ENCODE measurements at regions not wholly inside any gene's neighbourhood (a gene's known extent, or its start where the extent isn't known, plus 50 kb on each side); places are given as distances from the start of the nearest gene placed in this dataset.

DNA sequence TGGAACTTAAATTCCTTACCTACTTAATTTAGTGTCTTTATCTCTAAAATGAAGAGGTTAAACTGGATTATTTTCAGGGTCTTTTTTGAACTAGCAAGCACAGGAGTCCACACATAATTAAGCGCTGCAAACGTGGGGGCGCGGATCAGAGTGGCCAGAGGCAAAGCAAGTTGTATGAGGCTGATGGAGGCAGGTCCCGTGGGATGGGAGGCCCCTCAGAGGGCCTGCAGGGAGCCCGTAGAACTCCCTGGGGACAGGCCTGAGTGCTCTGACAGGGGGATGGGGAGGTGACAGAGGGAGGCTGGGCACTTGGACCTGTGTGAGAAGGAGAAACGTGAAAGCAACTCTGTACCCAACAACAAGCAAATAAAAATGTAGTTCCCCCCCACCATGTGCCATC, 177.8 kb downstream of the ACKR3 start:
- Histone ChIP-seq H3K9ac (ENCODE audit: low read length in 2 of 2) (no peak overlapping the region), H3K27ac (ENCODE audit: low read length) (no peak overlapping the region), H3K4me3 (ENCODE audit: low read length in 2 of 2) (no peak overlapping the region), H3K4me1 (ENCODE audit: control insufficient read depth, insufficient read depth, low read length) (peaks cover 4% of the 10 kb centered on the region), H3K36me3 (ENCODE audit: control insufficient read depth in 2 of 2, insufficient read depth in 2 of 2, low read length in 2 of 2) (no peaks in the 10 kb centered on the region), H3K9me3 (ENCODE audit: control insufficient read depth in 2 of 2, low read length in 2 of 2) (no peaks in the 10 kb centered on the region), H3K27me3 (ENCODE audit: control insufficient read depth in 1 of 2, insufficient read depth in 2 of 2, low read length in 2 of 2) (no peaks in the 10 kb centered on the region)

GRCh38 chr2:236747925-236748324, 178.3 kb downstream of the ACKR3 start:
- no peaks in the 10 kb centered on the region for H3K36me3 ChIP-seq (ENCODE audit: control insufficient read depth in 2 of 2, insufficient read depth in 2 of 2, low read length in 2 of 2)
- H3K4me3 ChIP-seq (ENCODE audit: low read length in 2 of 2), result no peak overlapping the region
- no peaks in the 10 kb centered on the region for H3K27me3 ChIP-seq (ENCODE audit: control insufficient read depth in 1 of 2, insufficient read depth in 2 of 2, low read length in 2 of 2)
- H3K9ac ChIP-seq (ENCODE audit: low read length in 2 of 2), result no peak overlapping the region
- H3K4me1 ChIP-seq (ENCODE audit: control insufficient read depth, insufficient read depth, low read length), result peaks cover 4% of the 10 kb centered on the region
- H3K27ac ChIP-seq (ENCODE audit: low read length), result no peak overlapping the region
- H3K9me3 ChIP-seq (ENCODE audit: control insufficient read depth in 2 of 2, low read length in 2 of 2), result no peaks in the 10 kb centered on the region

GRCh38 chr2:236748385-236748784, 178.8 kb downstream of the ACKR3 start:
- no peaks in the 10 kb centered on the region for H3K9me3 ChIP-seq (ENCODE audit: control insufficient read depth in 2 of 2, low read length in 2 of 2)
- no peak overlapping the region for H3K27ac ChIP-seq (ENCODE audit: low read length)
- peaks cover 4% of the 10 kb centered on the region for H3K4me1 ChIP-seq (ENCODE audit: control insufficient read depth, insufficient read depth, low read length)
- H3K9ac ChIP-seq (ENCODE audit: low read length in 2 of 2), result no peak overlapping the region
- no peaks in the 10 kb centered on the region for H3K36me3 ChIP-seq (ENCODE audit: control insufficient read depth in 2 of 2, insufficient read depth in 2 of 2, low read length in 2 of 2)
- H3K4me3 ChIP-seq (ENCODE audit: low read length in 2 of 2), result no peak overlapping the region
- no peaks in the 10 kb centered on the region for H3K27me3 ChIP-seq (ENCODE audit: control insufficient read depth in 1 of 2, insufficient read depth in 2 of 2, low read length in 2 of 2)

DNA sequence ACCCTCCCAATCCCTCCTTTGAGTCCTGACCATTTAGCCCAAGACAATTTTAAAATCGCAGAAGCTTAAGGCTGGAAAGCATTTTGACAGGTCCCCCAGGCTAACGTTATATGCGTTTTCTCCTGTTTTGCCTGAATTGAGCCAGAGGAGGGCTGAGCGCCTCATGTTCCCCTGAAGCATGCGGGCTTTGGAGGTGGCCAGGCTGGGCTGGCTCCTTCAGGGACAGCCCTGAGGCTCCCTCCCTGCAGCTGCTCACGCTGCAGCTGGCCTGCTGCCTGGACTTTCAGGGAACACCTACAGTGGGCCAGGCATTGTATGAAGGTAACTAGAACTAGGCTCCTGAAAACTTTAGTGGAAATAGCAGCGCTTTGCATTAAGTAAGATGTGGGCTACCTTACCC, 179.2 kb downstream of the ACKR3 start:
- no peaks in the 10 kb centered on the region for H3K9me3 ChIP-seq (ENCODE audit: control insufficient read depth in 2 of 2, low read length in 2 of 2)
- no peaks in the 10 kb centered on the region for H3K27me3 ChIP-seq (ENCODE audit: control insufficient read depth in 1 of 2, insufficient read depth in 2 of 2, low read length in 2 of 2)
- no peak overlapping the region for H3K4me3 ChIP-seq (ENCODE audit: low read length in 2 of 2)
- no peak overlapping the region for H3K9ac ChIP-seq (ENCODE audit: low read length in 2 of 2)
- no peak overlapping the region for H3K27ac ChIP-seq (ENCODE audit: low read length)
- no peaks in the 10 kb centered on the region for H3K36me3 ChIP-seq (ENCODE audit: control insufficient read depth in 2 of 2, insufficient read depth in 2 of 2, low read length in 2 of 2)
- peaks cover 4% of the 10 kb centered on the region for H3K4me1 ChIP-seq (ENCODE audit: control insufficient read depth, insufficient read depth, low read length)

DNA sequence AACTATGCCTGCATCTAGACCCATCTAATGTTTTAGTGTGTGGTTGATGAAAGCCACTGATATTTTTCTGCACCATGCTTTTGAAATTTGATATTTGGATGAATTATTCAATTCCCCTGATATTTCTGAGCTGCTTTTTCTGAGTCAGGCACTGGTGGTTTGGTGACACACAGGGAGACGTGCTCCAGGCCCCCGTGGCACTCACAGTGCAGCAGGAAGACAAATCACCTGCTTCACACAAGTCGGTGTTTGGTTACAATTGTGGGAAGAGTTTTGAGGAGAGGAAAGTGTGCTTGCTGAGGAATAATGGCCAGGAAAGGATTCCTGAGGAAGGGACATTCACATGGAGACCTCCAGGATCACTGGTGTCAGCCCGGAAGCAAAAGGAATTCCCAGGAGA, 179.7 kb downstream of the ACKR3 start:
- H3K36me3 ChIP-seq (ENCODE audit: control insufficient read depth in 2 of 2, insufficient read depth in 2 of 2, low read length in 2 of 2), result no peaks in the 10 kb centered on the region
- H3K27ac ChIP-seq (ENCODE audit: low read length), result no peak overlapping the region
- peaks cover 4% of the 10 kb centered on the region for H3K4me1 ChIP-seq (ENCODE audit: control insufficient read depth, insufficient read depth, low read length)

DNA sequence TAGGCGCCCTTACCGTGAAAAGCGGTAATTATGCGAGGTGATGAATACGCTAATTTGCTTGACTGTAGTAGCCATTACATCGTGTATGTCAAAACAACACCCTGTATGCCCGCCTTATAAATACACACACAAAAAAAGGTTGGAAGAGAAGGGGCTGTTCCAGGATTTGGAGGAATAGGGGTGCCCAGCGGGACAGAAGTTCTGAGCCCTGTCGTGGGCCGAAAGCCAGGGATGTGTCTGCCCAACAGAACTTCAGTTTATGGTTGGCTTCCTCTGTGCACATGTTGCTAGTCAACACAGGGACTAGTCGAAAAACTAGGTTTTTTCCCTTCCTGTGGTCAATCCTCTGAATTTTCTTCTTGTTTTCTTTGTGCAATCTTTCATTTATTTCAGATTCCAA, 182.5 kb downstream of the ACKR3 start:
- H3K4me1 ChIP-seq (ENCODE audit: control insufficient read depth, insufficient read depth, low read length), result peaks cover 4% of the 10 kb centered on the region
- no peak overlapping the region for H3K27ac ChIP-seq (ENCODE audit: low read length)
- no peaks in the 10 kb centered on the region for H3K9me3 ChIP-seq (ENCODE audit: control insufficient read depth in 2 of 2, low read length in 2 of 2)
- H3K9ac ChIP-seq (ENCODE audit: low read length in 2 of 2), result no peak overlapping the region
- H3K4me3 ChIP-seq (ENCODE audit: low read length in 2 of 2), result no peak overlapping the region
- no peaks in the 10 kb centered on the region for H3K36me3 ChIP-seq (ENCODE audit: control insufficient read depth in 2 of 2, insufficient read depth in 2 of 2, low read length in 2 of 2)
- no peaks in the 10 kb centered on the region for H3K27me3 ChIP-seq (ENCODE audit: control insufficient read depth in 1 of 2, insufficient read depth in 2 of 2, low read length in 2 of 2)

More for the DNA sequence above, 179.7 kb downstream of the ACKR3 start:
- Histone ChIP-seq H3K9ac (ENCODE audit: low read length in 2 of 2) (no peak overlapping the region), H3K4me3 (ENCODE audit: low read length in 2 of 2) (no peak overlapping the region), H3K27me3 (ENCODE audit: control insufficient read depth in 1 of 2, insufficient read depth in 2 of 2, low read length in 2 of 2) (no peaks in the 10 kb centered on the region), H3K9me3 (ENCODE audit: control insufficient read depth in 2 of 2, low read length in 2 of 2) (no peaks in the 10 kb centered on the region)

- Histone ChIP-seq H3K27me3 (ENCODE audit: control insufficient read depth in 1 of 2, insufficient read depth in 2 of 2, low read length in 2 of 2) (no peaks in the 10 kb centered on the region), H3K36me3 (ENCODE audit: control insufficient read depth in 2 of 2, insufficient read depth in 2 of 2, low read length in 2 of 2) (no peaks in the 10 kb centered on the region), H3K9me3 (ENCODE audit: control insufficient read depth in 2 of 2, low read length in 2 of 2) (no peaks in the 10 kb centered on the region), H3K4me3 (ENCODE audit: low read length in 2 of 2) (no peak overlapping the region), H3K4me1 (ENCODE audit: control insufficient read depth, insufficient read depth, low read length) (peaks cover 3% of the 10 kb centered on the region), H3K9ac (ENCODE audit: low read length in 2 of 2) (no peak overlapping the region), H3K27ac (ENCODE audit: low read length) (no peak overlapping the region)
These were observed 184.1 kb downstream of the ACKR3 start for GRCh38 chr2:236753606-236754270.

- no peak overlapping the region for H3K27ac ChIP-seq (ENCODE audit: low read length)
- H3K27me3 ChIP-seq (ENCODE audit: control insufficient read depth in 1 of 2, insufficient read depth in 2 of 2, low read length in 2 of 2), result no peaks in the 10 kb centered on the region
- no peaks in the 10 kb centered on the region for H3K36me3 ChIP-seq (ENCODE audit: control insufficient read depth in 2 of 2, insufficient read depth in 2 of 2, low read length in 2 of 2)
- no peaks in the 10 kb centered on the region for H3K4me1 ChIP-seq (ENCODE audit: control insufficient read depth, insufficient read depth, low read length)
- no peaks in the 10 kb centered on the region for H3K9me3 ChIP-seq (ENCODE audit: control insufficient read depth in 2 of 2, low read length in 2 of 2)
- H3K9ac ChIP-seq (ENCODE audit: low read length in 2 of 2), result no peak overlapping the region
- H3K4me3 ChIP-seq (ENCODE audit: low read length in 2 of 2), result no peak overlapping the region
These were observed 184.8 kb downstream of the ACKR3 start for GRCh38 chr2:236754271-236754944.

DNA sequence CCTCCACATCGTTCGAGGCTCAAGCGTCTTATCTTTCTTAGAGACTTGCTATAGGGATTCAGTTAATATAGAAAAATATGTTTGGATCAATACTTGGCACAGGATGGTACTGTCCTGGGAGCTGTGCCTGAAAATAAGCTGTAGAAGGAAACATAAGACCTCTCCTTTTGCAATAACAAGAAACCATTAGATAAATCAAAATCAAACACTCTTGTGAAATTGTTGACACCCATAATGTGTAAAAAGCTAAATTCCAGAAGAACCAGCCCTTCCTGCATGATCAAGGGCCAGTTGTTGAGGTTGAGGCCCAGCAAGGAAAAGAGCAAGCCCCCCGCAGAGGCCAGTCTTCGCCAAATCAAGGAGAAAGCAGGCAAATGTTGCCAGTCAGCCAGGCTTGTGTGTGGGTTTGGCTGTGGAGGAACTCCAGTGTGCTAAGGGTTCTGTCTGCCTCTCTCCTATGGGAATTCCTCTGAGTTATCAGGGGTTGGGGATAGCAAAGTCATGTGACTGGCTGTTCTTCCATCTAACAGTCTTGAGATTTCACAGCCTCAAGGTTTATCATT, 185.7 kb downstream of the ACKR3 start:
- no peaks in the 10 kb centered on the region for H3K27me3 ChIP-seq (ENCODE audit: control insufficient read depth in 1 of 2, insufficient read depth in 2 of 2, low read length in 2 of 2)
- H3K27ac ChIP-seq (ENCODE audit: low read length), result no peak overlapping the region
- no peak overlapping the region for H3K4me3 ChIP-seq (ENCODE audit: low read length in 2 of 2)
- H3K4me1 ChIP-seq (ENCODE audit: control insufficient read depth, insufficient read depth, low read length), result no peaks in the 10 kb centered on the region
- H3K9me3 ChIP-seq (ENCODE audit: control insufficient read depth in 2 of 2, low read length in 2 of 2), result no peaks in the 10 kb centered on the region
- H3K36me3 ChIP-seq (ENCODE audit: control insufficient read depth in 2 of 2, insufficient read depth in 2 of 2, low read length in 2 of 2), result no peaks in the 10 kb centered on the region
- no peak overlapping the region for H3K9ac ChIP-seq (ENCODE audit: low read length in 2 of 2)

GRCh38 chr2:236758406-236758805, 188.8 kb downstream of the ACKR3 start:
- no peak overlapping the region for H3K4me3 ChIP-seq (ENCODE audit: low read length in 2 of 2)
- no peaks in the 10 kb centered on the region for H3K4me1 ChIP-seq (ENCODE audit: control insufficient read depth, insufficient read depth, low read length)
- H3K9ac ChIP-seq (ENCODE audit: low read length in 2 of 2), result no peak overlapping the region
- no peaks in the 10 kb centered on the region for H3K36me3 ChIP-seq (ENCODE audit: control insufficient read depth in 2 of 2, insufficient read depth in 2 of 2, low read length in 2 of 2)
- no peaks in the 10 kb centered on the region for H3K27me3 ChIP-seq (ENCODE audit: control insufficient read depth in 1 of 2, insufficient read depth in 2 of 2, low read length in 2 of 2)
- no peaks in the 10 kb centered on the region for H3K9me3 ChIP-seq (ENCODE audit: control insufficient read depth in 2 of 2, low read length in 2 of 2)
- no peak overlapping the region for H3K27ac ChIP-seq (ENCODE audit: low read length)

DNA sequence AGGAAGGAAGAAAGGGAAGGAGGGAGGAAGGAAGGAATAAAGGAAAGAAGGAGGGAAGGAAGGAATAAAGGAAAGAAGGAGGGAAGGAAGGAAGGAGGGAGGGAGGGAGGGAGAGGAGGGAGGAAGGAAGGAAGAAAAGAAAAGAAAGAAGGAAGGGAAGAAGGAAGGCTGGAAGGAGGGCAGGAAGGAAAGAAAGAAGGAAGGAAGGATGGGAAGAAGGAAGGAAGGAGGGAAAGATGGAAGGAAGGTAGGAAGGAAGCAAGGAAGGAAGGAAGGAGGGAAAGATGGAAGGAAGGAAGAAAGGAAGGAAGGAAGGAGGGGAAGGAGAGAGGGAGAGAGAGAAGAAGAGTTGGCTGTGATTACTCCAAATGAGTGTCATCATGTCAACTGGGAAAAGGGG, 190.6 kb downstream of the ACKR3 start:
- no peaks in the 10 kb centered on the region for H3K36me3 ChIP-seq (ENCODE audit: control insufficient read depth in 2 of 2, insufficient read depth in 2 of 2, low read length in 2 of 2)
- H3K4me1 ChIP-seq (ENCODE audit: control insufficient read depth, insufficient read depth, low read length), result no peaks in the 10 kb centered on the region
- no peaks in the 10 kb centered on the region for H3K9me3 ChIP-seq (ENCODE audit: control insufficient read depth in 2 of 2, low read length in 2 of 2)
- H3K27me3 ChIP-seq (ENCODE audit: control insufficient read depth in 1 of 2, insufficient read depth in 2 of 2, low read length in 2 of 2), result no peaks in the 10 kb centered on the region
- no peak overlapping the region for H3K9ac ChIP-seq (ENCODE audit: low read length in 2 of 2)
- no peak overlapping the region for H3K4me3 ChIP-seq (ENCODE audit: low read length in 2 of 2)
- H3K27ac ChIP-seq (ENCODE audit: low read length), result no peak overlapping the region

All from stomach smooth muscle (tissue), 2 donors.